ENCODE measurements at regions not wholly inside any gene's neighbourhood (a gene's known extent, or its start where the extent isn't known, plus 50 kb on each side); places are given as distances from the start of the nearest gene placed in this dataset.

DNA sequence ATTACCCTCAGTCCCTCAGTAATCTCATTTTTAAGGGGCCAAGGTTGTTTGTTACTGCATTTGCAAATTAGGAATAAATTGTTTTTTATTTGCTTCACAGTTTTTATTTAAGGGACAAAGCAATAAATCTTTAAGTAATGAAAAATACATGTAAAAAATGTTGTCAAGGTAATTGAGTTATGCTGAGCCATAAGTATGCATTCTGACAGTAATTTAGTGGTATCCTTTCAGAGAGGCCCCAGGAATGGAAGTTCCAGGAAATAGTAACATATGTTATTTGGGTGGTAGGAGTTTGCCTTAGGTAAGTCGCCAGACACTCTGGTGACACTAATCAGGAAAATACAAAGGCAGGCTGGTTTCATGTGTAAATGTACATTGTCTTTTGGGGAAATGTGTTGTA is 1787.9 kb upstream of the WWC1 start:
- DNase-seq (ENCODE audit: low read depth), result no peak

- DNase-seq (ENCODE audit: low read depth), result no peak
These were observed 1786.4 kb upstream of the WWC1 start for GRCh38 chr5:166505067-166505466.

DNA sequence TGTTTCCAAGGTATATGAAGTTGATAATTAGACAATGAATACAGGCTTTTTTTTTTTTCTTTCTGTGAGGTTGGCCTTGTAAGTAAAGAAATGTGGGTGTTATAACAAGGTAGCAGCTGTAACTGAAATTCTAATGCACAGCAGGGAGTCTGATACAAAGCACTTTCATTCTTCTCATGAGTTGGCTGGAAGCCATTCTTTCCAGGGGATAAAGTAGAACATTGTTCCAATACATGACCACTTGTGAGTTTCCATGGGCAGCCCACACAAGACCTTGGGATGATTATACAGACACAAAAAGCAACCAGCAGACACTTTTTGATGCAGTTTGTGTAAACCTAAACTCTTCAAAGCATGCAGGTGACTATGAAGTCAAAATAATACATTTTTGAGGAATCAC is 1785.9 kb upstream of the WWC1 start:
- no peak for DNase-seq (ENCODE audit: low read depth)

DNA sequence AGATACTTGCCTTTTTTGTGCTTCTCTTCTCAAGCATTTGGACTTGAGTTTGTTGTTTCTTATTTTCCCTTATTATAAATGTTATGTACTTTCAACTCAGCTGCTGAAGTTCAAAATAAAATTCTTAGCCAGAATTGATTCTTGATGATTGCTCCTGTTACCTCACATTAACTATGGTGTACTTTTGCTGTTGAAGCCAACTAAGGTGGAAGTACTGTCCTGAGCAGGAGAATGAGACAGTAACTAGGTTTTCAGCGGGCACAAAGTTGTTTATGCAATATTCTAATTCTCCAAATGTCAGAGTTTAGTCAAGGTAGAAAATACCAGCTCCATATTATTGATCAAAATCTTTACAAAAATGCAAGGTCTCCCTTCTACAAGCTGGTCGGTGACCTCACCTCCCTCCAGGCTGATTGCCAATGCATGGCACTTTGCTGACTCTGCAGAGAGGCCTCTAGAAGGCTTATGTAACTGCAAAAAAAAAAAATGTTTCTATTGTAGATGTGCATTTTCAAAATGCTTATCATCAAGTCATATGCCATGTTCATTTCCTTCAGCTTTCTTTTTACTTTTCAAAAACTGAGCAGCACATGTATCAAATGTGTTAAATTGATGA is 1783.5 kb upstream of the WWC1 start:
- no peak for DNase-seq (ENCODE audit: low read depth)

DNA sequence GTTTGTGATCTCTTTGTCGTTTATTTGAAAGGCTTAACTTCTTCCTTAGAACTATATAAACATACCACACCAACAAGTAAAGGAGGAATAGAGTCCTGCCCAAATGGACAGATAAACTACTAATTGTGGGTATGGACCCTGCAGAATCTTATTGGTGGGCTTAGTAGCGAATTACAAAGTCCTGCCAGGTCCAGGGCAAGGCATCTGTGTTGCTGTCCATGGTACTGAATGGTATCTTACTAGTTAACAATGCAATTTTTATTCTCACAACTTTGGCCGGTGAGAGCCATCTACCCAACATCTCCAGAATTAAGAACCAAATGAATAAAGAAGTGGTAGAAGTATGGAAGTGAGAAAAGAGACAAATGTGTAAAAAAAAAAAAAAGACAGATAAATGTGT is 1782.4 kb upstream of the WWC1 start:
- peak; percentile 1 for DNase-seq (ENCODE audit: low read depth)

DNA sequence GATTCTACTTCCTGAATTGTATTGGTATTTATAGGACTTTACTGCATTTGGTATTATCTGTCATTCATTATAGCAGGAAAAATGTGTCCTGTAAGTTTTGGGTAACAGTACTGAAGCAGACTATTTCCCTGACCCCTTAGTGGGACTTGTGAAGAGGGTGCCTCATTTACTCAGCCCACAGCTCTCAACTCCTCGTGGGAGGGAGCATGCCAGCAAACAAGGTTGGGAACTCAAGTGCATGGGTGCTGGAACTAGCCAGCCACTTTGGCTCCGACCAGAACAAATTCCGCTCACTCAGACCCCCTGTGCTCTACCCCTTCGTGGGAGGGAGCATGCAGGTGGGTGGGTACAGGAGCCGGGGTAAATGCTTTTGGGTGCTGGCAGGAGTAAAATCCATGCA is 1773.5 kb upstream of the WWC1 start:
- no peak for DNase-seq (ENCODE audit: low read depth)

DNA sequence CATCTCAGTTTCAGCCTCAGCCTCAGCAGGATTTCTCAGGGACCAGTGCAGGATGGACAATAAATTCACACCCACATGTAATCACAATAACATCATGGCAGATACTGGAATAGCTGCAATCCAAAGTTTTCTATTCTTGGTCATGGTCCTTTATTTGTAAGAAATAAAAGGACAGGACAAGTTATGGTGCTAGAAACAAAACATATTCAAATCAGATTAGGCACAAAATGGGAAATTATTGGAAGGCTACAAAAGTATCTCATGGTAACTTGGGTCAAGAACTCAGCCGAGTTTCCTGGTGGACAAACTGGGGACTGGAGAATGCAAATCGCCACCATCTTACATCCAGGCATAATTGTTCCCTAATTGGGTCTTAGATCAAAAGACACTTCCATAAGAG is 1768.2 kb upstream of the WWC1 start:
- DNase-seq (ENCODE audit: low read depth), result no peak

DNA sequence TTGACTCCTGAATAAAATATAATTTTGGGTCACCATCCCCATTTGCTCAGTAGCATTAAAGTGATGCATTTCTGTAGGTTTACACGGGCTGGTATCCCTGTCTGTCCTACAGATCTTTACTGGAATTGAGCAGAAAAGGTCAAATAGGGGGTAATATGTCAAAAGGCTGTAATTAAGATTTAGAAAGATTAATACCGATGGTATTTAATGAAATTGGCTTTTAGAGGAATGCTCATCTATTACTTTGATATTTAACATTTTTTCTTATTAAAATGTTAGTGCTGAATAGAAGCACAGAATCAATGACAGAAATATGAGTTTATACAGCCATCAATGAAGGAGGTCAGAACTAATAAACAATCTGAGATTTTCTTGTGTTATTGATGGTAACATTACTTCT is 1762.2 kb upstream of the WWC1 start:
- no peak for DNase-seq (ENCODE audit: low read depth)

DNA sequence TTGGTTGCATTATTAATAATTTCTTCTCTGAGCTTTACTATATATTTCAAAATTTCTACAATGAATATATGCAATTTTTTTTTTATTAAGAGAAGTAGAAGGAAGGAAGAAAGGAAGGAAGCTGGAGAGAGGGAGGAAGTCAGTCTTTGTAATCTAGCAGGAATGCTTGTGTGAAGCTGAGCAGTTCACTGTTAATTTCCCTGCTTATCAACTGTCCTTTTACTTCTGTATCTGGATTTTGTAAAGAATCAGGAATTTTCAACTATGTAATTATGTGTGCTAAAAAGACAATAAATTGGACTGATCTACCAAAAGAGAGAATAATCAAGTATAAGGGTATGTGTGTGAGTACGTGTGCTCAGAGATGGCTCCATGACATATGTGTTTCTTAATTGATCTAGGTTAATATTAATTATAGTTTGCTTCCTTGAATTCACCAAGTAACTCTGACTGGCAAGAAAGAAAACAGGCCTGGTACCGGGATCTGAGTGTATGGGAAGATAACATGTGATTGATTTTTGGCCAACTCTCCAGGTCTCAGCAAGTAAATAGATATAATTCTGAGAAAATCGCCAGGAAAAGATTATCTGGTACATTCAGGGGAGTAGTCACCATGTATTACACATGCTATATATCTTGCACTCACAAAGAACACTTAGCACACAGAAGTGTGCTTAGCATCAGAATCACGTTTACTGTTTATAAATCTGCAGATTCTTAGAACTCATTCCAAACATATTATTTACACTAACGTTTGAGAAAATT is 1758.8 kb upstream of the WWC1 start:
- no peak for DNase-seq (ENCODE audit: low read depth)

DNA sequence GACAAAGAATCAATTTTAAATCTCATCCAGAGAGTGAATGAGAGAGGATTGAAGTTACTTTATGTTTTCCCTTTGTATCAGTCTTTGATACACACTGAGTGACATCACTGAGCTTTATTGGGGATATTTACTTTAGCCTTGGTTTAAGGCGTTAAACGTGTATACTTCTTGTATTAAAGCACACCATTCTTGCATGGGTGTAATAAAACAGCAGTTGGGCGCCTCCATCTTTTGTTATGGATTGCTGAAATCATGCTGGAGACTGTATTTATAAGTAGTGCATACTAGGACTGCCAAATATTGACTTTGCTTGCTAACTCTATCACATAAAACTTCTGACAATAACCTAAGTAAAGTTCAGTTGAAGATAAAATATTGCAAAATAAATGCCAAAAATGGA is 1755.8 kb upstream of the WWC1 start:
- DNase-seq (ENCODE audit: low read depth), result no peak

DNA sequence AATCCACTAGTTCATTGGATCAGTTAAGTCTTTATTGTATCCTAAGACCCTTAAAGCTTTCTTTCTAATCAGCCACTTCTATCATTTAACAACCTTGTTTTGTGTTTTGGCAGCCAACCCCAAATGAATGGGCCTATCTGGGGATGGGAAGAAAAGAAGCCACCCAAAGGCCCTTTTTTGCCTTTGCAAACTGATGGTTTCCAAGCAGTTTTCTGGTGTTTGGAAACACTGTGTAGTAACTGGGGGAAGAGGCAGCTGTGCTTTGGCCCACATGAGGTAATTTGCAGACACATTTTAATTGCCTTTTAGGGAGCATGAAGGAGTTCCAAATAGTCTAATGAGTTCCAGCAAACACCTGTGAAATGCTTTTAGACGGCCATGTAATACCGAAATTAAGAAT is 1751.3 kb upstream of the WWC1 start:
- DNase-seq (ENCODE audit: low read depth), result no peak

GRCh38 chr5:166551384-166551783 is 1740.1 kb upstream of the WWC1 start:
- no peak for DNase-seq (ENCODE audit: low read depth)

DNA sequence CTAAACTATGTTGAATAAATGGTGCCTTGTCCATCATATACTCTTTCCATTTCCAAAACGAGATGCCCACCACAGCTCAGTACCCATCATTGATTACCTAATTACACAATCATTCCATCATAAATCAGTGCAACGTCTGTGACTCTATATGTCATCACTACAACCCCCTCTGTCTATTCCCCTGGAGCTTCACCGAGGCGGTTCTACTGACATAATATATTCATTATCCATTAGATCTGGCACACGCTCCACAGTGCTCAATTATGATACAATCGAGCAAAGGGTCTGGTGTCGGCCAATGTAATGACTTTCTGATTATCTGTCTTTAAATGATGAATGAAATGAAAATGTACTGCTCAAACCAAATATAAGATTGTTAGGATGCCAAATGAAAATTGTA is 1737.7 kb upstream of the WWC1 start:
- no peak for DNase-seq (ENCODE audit: low read depth)

GRCh38 chr5:166561759-166562158 is 1729.7 kb upstream of the WWC1 start:
- no peak for DNase-seq (ENCODE audit: low read depth)

DNA sequence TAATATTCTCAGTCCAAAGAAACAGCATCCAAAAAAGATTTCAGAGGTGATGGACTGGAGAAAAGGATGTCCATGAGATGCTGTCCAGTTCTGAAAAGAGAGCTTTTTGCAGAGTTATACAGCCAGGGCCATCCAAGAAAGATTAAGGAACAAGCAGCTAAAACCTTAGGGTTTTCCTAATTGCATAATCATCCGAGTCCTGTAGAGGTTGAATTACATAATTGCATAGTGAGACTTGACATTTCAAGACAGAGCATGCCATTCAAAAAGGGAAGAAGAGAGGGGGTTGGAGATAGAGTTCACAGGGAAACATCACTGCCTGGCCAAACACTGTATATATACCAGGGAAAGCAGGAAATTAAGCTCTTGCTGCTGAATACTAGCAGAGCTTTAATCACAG is 1729.2 kb upstream of the WWC1 start:
- no peak for DNase-seq (ENCODE audit: low read depth)

DNA sequence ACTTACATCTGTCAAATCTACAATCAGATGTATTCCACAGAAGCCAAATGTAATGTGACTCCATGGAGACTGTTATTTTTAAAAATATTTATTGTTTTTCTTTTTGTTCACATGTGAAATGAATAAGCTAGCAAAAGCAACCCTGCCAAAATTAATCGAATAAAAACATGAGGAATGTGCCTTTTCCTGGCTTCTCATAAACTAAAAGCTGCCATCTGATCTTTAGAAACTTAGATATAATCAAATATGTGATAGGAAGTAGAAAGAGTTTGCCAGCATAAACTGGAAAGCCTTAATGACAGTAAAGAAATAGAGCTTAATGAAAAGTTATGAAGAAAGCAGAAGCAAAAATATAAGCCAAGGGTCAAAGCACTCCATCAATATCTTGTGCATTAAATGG is 1724.7 kb upstream of the WWC1 start:
- no peak for DNase-seq (ENCODE audit: low read depth)

GRCh38 chr5:166570865-166571264 is 1720.6 kb upstream of the WWC1 start:
- no peak for DNase-seq (ENCODE audit: low read depth)

GRCh38 chr5:166571668-166572067 is 1719.8 kb upstream of the WWC1 start:
- no peak for DNase-seq (ENCODE audit: low read depth)

DNA sequence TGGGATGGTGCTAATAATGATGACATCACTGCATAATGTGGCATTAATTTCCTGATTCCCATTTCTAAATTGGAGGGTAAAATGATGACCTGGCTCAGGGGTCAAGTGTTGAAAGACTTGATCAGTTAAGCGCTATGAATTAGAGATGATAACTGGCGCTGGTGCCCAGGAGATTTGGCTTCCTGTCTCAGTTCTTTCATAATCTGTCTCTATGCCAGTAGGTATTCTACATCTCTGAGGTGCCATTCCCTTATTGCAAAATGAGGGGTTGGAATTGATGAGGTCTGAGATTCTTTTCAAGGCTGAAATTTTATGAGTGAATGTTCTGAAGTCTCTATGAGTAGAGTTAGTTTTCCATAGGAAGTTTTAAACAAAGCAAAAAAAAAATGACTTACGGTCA is 1715.1 kb upstream of the WWC1 start:
- no peak for DNase-seq (ENCODE audit: low read depth)

- DNase-seq (ENCODE audit: low read depth), result no peak
These were observed 1709.6 kb upstream of the WWC1 start for GRCh38 chr5:166581826-166582225.

DNA sequence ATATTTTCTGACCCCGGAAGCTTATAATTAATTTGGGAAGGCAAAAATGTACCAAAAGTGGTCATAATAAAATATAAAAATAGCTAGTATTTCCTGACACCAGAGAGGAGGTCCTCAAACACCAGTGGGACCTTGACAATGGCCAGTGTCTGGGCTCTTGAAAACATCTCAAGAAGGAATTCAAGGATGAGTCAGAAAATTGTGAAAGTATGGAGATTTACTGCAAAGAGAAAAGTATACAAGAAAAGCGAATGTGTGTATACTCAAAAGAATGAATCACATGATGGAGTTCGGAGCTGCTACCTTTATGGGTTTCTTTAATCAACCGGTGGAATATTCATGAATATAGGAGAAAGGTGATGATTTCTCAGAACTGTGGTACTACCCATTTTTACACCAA is 1709.0 kb upstream of the WWC1 start:
- DNase-seq (ENCODE audit: low read depth), result no peak

DNA sequence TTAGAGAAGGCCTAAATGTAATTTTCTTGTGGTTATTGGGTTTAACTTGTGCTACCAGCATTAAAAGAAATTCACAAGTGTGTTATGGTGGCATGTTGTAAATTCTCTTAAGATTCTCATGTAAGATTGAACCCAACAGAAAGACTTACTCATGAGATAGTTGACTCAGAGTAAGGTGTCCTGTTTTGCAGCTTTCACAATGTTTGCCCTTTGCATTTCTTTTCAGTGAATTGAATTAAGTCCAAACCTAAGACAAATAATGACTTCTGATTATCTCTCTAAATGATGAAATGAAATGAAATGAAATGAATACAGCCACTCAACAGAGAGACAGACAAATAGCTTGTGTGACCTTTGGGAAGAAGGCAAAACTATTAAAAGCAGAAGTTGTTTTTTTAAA is 1696.9 kb upstream of the WWC1 start:
- no peak for DNase-seq (ENCODE audit: low read depth)

DNA sequence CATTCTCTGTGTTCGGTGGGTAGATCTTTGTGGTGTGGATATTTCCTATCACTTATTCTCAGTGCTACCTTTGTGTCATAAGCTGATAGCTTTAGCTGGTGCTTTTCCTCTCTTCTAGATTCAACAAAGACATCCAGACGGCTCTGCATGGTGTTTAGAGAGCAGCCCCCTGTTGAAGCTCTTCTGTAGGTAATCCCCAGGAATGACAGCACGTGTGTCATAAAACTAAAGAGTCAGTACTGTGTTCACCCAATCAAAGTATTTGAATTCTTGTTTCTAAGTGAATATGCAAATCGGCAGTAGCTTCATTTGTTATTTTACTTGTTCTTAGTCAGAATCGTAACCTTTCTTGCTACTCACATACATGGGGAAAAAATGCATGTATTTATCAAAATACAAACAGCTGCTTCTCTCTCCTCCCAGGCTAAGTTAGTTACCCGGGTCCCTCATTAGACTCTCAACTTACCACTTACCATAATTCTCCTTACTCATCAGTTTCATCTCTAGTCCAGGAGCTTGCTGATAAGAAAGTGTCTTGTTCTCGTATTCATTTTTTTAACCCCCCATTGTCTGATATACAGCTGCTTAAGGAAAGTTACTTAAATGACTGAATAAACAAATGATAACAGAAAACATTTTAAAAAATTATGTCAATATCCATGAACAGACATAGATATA is 1696.0 kb upstream of the WWC1 start:
- DNase-seq (ENCODE audit: low read depth), result no peak

All from myocyte (in vitro differentiated cells).